ENCODE measurements at regions not wholly inside any gene's neighbourhood (a gene's known extent, or its start where the extent isn't known, plus 50 kb on each side); places are given as distances from the start of the nearest gene placed in this dataset.
A peak's percentile ranks its signal among the peaks of the same experiment; 100 is the strongest.

DNA sequence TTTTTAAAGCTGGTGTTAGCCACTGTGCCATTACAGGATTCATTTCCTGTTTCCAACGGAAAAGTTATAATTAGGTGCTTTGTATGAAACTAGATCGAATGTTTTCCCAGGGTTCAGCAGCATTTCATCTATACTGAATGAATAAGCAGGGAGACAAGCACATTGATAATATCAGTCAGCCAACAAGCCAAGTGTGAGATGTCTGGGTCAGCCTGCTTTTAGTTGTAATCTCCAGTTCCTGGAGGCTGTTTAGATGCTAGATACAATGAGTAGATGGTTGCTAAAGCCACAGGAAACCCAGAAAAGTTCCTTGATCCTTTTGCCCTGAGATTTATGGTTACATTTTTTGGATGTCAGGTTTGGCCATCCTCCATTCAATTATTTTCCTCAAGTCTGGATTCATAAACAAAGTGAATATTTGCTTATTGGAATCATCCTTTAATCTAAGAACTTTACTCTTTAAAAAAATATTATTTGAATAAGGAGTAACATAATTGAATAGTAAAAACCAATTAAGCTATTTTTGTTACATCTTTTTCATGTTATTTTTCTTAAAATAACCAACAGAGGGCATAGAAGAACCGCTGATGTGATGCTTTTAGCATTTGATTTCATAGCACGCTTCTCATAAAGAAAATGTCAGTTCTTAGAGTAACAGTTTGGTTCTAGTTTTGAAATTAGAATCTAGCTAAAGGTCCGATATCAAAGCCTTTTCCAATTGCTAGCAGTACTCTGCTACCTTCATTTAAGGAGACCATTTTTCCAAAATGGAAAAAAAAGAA lies 76.6 kb downstream of the HSPA13 start:
- TF ChIP-seq, protein P1, sequence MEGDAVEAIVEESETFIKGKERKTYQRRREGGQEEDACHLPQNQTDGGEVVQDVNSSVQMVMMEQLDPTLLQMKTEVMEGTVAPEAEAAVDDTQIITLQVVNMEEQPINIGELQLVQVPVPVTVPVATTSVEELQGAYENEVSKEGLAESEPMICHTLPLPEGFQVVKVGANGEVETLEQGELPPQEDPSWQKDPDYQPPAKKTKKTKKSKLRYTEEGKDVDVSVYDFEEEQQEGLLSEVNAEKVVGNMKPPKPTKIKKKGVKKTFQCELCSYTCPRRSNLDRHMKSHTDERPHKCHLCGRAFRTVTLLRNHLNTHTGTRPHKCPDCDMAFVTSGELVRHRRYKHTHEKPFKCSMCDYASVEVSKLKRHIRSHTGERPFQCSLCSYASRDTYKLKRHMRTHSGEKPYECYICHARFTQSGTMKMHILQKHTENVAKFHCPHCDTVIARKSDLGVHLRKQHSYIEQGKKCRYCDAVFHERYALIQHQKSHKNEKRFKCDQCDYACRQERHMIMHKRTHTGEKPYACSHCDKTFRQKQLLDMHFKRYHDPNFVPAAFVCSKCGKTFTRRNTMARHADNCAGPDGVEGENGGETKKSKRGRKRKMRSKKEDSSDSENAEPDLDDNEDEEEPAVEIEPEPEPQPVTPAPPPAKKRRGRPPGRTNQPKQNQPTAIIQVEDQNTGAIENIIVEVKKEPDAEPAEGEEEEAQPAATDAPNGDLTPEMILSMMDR (IDR thresholded peaks at IDR 0.05; ENCODE audit: control extremely low read depth, extremely low read depth, low read depth, missing control alignments): peak; percentile 10
- no peak for DNase-seq (ENCODE audit: extremely low spot score)
- CTCF ChIA-PET: interaction anchor here (1.0 to 2.1 kb wide), 6 partner anchors 9 to 1188 kb away, joined by 3 to 7 read pairs (median 5); no protein-coding TSS in a partner anchor
- POLR2A ChIA-PET: no interaction called here

DNA sequence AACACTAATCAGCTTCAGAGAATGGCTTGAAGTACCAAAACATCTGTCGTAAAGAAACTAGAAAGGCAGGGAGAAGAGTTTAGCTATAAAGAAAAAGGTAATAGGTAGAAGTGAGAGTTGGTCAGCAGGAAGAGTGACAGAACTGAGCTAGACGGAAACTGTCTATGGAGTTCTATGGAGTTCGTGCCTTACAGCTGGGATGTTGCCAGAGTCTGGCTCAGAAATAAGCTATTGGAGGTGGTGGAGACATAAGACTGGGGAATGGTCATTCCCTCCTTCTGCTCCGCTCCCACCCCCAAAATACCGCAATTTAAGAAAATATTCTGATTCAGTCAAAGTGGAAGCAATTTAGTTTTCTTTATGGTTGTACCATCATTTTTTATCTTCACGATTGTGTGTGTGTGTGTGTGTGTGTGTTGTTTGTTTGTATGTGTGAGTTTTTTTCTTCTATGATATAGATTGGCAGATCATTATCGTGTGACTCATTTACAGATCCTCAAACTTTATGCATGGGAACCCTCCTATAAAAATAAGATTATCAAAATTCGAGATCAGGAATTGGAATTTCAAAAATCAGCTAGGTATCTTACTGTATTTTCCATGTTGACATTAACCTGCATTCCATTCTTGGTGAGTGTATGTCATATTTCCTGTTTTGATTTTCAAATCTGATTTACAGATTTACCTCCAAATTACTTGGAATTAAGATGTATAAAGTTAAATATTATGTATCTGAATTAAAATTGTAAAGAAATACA lies 79.0 kb downstream of the HSPA13 start:
- TF ChIP-seq, protein P1 (IDR thresholded peaks at IDR 0.05; ENCODE audit: control extremely low read depth, extremely low read depth, low read depth, missing control alignments): no peak
- ChIA-PET CTCF (interaction anchor here (1.3 kb wide), 1 partner anchor 9 kb away, joined by 6 read pairs; no protein-coding TSS in a partner anchor), POLR2A (no interaction called here)
- DNase-seq (ENCODE audit: extremely low spot score): no peak

DNA sequence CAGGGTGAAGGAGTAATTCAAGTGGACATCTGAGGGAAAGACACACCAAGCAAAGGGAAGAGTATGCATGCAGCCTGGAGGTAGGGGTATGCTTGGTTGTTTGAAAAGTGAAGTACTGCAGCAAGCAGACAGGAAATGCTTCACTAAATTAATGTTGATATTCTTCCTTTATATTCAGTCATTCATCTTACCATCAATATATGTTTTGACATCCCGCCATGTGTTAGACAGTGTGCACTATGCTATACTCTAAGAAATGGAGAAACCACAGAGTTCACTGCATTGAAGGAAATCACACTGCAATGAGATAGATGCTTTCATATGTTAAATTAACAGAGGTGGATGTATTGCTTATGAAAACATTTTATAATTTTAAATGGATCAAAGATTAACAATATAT lies 82.9 kb downstream of the HSPA13 start:
- CTCF ChIA-PET: no interaction called here
- POLR2A ChIA-PET: no interaction called here
- TF ChIP-seq, protein P1 (IDR thresholded peaks at IDR 0.05; ENCODE audit: control extremely low read depth, extremely low read depth, low read depth, missing control alignments): no peak

DNA sequence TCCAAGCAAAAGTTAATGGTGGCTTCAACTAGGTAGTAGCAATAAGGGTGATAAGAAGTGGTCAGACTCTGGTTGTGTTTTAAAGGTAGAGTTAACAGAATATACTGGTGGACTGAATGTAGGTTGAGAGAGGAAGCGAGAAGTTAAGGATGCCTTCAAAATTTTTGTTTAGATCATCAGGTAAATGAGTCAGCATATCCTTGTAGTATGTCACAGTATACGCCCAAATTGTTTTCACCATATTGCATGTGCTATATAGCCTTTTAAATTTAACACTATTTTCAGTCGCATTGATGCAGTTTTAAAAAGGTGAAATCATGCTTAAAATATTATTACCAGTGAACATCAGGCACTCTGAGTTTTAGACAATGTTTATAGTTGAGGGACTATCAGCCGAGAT lies 74.6 kb downstream of the RBM11 start:
- no peak for DNase-seq (ENCODE audit: extremely low spot score)
- CTCF ChIA-PET: no interaction called here
- POLR2A ChIA-PET: no interaction called here
- TF ChIP-seq, protein P1 (IDR thresholded peaks at IDR 0.05; ENCODE audit: control extremely low read depth, extremely low read depth, low read depth, missing control alignments): no peak

More for the DNA sequence above, 82.9 kb downstream of the HSPA13 start:
- no peak for DNase-seq (ENCODE audit: extremely low spot score)

DNA sequence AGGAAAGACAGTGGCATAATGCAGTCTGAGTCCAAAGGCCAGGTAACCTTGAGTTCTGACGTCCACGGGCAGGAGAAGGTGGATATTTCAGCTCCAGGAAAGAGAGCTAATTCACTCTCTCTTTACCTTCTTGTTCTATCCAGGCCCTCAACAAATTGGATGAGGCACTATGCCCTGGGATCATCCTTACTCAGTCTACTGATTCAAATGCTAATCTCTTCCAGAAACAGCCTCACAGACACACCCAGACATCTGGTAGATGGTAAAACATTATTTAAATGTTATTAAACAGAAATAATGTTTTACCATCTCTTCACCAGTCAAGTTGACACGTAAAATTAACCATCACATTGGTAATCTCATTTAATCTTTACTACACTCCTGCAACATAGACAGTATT lies 73.0 kb downstream of the RBM11 start:
- no peak for DNase-seq (ENCODE audit: extremely low spot score)
- POLR2A ChIA-PET: no interaction called here
- CTCF ChIA-PET: no interaction called here
- TF ChIP-seq, protein P1 (IDR thresholded peaks at IDR 0.05; ENCODE audit: control extremely low read depth, extremely low read depth, low read depth, missing control alignments): no peak

DNA sequence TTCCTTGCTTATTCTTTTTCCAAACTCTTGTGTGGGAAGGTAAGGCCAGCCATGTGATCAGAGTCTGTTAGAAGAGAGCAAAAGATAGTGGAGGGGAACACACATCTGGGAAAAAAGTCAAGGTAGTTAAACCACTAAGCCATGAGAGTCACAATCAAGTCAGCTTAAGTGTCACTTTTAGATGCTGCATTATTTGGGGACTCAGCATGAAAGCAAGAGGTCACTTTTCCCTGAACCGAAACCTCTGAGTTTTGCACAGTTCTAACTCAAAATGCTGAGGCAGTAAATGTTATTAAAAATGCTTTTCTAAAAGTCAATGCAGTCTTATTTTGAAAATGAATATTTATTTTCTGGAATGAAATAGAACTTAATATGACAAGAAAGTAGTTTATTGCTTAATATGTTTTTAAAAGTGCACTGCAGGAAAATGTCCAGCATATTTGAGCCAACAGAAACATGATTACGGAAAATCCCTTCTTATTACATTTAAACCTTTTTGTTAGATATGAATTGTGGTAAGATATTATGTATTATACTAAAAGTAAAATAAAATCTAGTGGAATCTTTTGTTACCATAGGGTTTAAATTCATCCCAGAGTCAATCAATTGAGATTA lies 69.3 kb downstream of the RBM11 start:
- POLR2A ChIA-PET: no interaction called here
- CTCF ChIA-PET: no interaction called here
- no peak for DNase-seq (ENCODE audit: extremely low spot score)
- TF ChIP-seq, protein P1 (IDR thresholded peaks at IDR 0.05; ENCODE audit: control extremely low read depth, extremely low read depth, low read depth, missing control alignments): no peak
